ENCODE measurements at regions not wholly inside any gene's neighbourhood (a gene's known extent, or its start where the extent isn't known, plus 50 kb on each side); places are given as distances from the start of the nearest gene placed in this dataset.

DNA sequence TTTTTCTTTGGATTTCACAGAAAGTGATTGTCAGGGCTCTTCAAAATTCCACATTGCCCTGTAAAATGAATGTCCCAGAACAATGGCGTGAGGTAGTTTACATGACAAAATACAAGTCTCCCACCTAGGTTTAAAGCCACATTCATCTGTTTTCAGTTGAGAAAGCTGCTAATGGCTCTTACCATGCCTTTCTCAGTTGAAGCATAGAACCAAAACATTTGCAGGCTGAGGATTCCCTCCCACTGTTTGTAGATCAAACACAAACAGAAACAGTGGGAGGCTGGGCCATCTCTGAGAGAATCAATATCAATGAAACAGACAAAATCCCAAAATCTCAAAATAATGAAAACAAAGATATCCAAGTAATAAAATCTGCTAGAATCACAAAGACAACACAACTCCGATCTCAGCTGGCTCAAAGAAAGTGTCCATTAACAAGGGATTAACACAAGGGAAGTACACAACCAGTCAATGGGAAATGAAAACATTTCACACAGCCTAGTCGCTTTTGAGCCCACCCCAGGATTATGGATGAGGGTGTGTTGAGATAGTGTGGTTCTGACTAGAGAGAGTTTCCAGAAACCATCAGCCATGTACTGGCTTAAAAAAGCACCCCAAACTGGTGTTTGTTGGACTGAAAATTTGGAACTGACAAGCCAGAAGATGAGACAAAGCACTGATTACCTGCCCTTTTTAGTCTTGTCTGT is 54.5 kb upstream of the TMEM260 start:
- H3K23ac ChIP-seq (ENCODE audit: low read depth, low read length): no peak overlapping the region
- CTCF ChIA-PET: no interaction called here
- dilution Hi-C loops (cut with HindIII; ENCODE audit: low sequenced_read_pairs, unreplicated experiment): no loop called here

More for the DNA sequence above, 54.5 kb upstream of the TMEM260 start:
- WGBS, 2 experiments (ENCODE audit: extremely low coverage in 2 of 2, insufficient read length in 1 of 2): no CpG with 5 or more reads among the region's 3 CpGs
- no peak overlapping the region for H2BK120ac ChIP-seq (ENCODE audit: low read depth, low read length)
- no peak overlapping the region for H2AK9ac ChIP-seq (replicated peaks; ENCODE audit: low read depth, low read length, poor library complexity)
- no peak overlapping the region for H3K4ac ChIP-seq (ENCODE audit: low read depth, low read length)
- no peak overlapping the region for H2AK5ac ChIP-seq (ENCODE audit: low read depth, low read length)
- TF ChIP-seq BHLHE40 (IDR thresholded peaks at IDR 0.05; ENCODE audit: low read depth, low read length): no peak
- TF ChIP-seq NFE2L2 (IDR thresholded peaks at IDR 0.05; ENCODE audit: low read depth, low read length): no peak
- no peak overlapping the region for H2AFZ ChIP-seq (replicated peaks; ENCODE audit: low read length, poor library complexity)
- ATAC-seq (ENCODE audit: low read depth): no peak
- no peak overlapping the region for H2BK5ac ChIP-seq (ENCODE audit: low read depth, low read length, poor library complexity, severe bottlenecking)
- no peaks in the 10 kb centered on the region for H3K79me1 ChIP-seq (ENCODE audit: low read depth in 1 of 2, low read length in 2 of 2)
- no peaks in the 10 kb centered on the region for H3K36me3 ChIP-seq (ENCODE audit: control insufficient read depth, insufficient read depth, low read length)
- no peak overlapping the region for H3K14ac ChIP-seq (replicated peaks; ENCODE audit: low read depth, low read length)
- intact Hi-C loops (cut with micrococcal nuclease): no loop called here
- no peak overlapping the region for H3K56ac ChIP-seq (ENCODE audit: extremely low read depth, insufficient read depth, low read length)
- no peak overlapping the region for H4K91ac ChIP-seq (ENCODE audit: insufficient read depth, low read depth, low read length)
- H3K4me2 ChIP-seq (ENCODE audit: low read depth, low read length): no peak overlapping the region
- H4K8ac ChIP-seq (ENCODE audit: low read depth in 2 of 2, low read length in 2 of 2): no peak overlapping the region
- no peak overlapping the region for H4K5ac ChIP-seq (ENCODE audit: low read depth, low read length)
- H3K4me1 ChIP-seq (ENCODE audit: control insufficient read depth, insufficient read depth, low read length): no peaks in the 10 kb centered on the region
- H3K4me3 ChIP-seq (ENCODE audit: insufficient read depth, low read depth, low read length): no peak overlapping the region
- H3K18ac ChIP-seq (ENCODE audit: low read depth, low read length): no peak overlapping the region
- in situ Hi-C loops (cut with MboI; ENCODE audit: low sequenced_read_pairs): no loop called here
- no peak overlapping the region for H3K27ac ChIP-seq (ENCODE audit: insufficient read depth, low read length)
- no TSS peak for BruUV-seq (replicated peaks)
- no peaks in the 10 kb centered on the region for H4K20me1 ChIP-seq (ENCODE audit: insufficient read depth, low read length)
- no peak overlapping the region for H3K9ac ChIP-seq (ENCODE audit: low read depth, low read length)
- POLR2A ChIA-PET (ENCODE audit: unreplicated experiment): interaction anchor here (0.6 kb wide), 1 partner anchor 12 kb away, joined by 4 read pairs; no protein-coding TSS in a partner anchor
- DNase-seq: no peak
- H3K9me3 ChIP-seq (ENCODE audit: control insufficient read depth, insufficient read depth, low read length): no peaks in the 10 kb centered on the region
- H2BK20ac ChIP-seq (ENCODE audit: low read depth, low read length): no peak overlapping the region
- H3K9me1 ChIP-seq (ENCODE audit: insufficient read depth, low read length): no peaks in the 10 kb centered on the region
- no peak overlapping the region for H2BK15ac ChIP-seq (ENCODE audit: low read depth, low read length)
- peaks cover 10% of the 10 kb centered on the region for H3K27me3 ChIP-seq (ENCODE audit: control insufficient read depth, insufficient read depth, low read length)
